HEK293 (cell line): ENCODE measurements at regions not wholly inside any gene's neighbourhood (a gene's known extent, or its start where the extent isn't known, plus 50 kb on each side); places are given as distances from the start of the nearest gene placed in this dataset.
A peak's percentile ranks its signal among the peaks of the same experiment; 100 is the strongest.

Source experiments
- BCL11A ChIP-seq: fragments of 450-650 bp; formaldehyde crosslinking; IDR thresholded peaks from 2 replicates; pipeline ENCODE4 v1.5.1; 2016; ENCODE audit warnings: low read depth, missing biosample characterization, missing genetic modification characterization
- EGR2 ChIP-seq: fragments of 450-650 bp; formaldehyde crosslinking; IDR thresholded peaks from 2 replicates; pipeline ENCODE4 v1.5.1; 2016; ENCODE audit warnings: low read depth, missing biosample characterization, missing genetic modification characterization
- GLIS2 ChIP-seq: fragments of 450-650 bp; formaldehyde crosslinking; IDR thresholded peaks from 2 replicates; pipeline ENCODE4 v1.5.1; 2016; ENCODE audit warnings: missing biosample characterization, missing genetic modification characterization
- HOXA7 ChIP-seq: sonication (generic); formaldehyde crosslinking; IDR thresholded peaks from 2 replicates; pipeline ENCODE4 v1.8.1; 2022; ENCODE audit warnings: missing genetic modification reagents, borderline replicate concordance
- MYNN ChIP-seq: fragments of 450-650 bp; formaldehyde crosslinking; IDR thresholded peaks from 2 replicates; pipeline ENCODE4 v1.5.1; 2016; ENCODE audit warnings: missing biosample characterization, missing genetic modification characterization, borderline replicate concordance
- MZF1 ChIP-seq: fragments of 450-650 bp; formaldehyde crosslinking; IDR thresholded peaks from 2 replicates; pipeline ENCODE4 v1.5.1; 2017; ENCODE audit warnings: missing biosample characterization, missing genetic modification characterization, borderline replicate concordance
- OSR2 ChIP-seq: fragments of 450-650 bp; formaldehyde crosslinking; IDR thresholded peaks from 2 replicates; pipeline ENCODE4 v1.5.1; 2016; ENCODE audit warnings: missing biosample characterization, missing genetic modification characterization
- REPIN1 ChIP-seq: fragments of 450-650 bp; formaldehyde crosslinking; IDR thresholded peaks from 2 replicates; pipeline ENCODE4 v1.5.1; 2017; ENCODE audit warnings: missing biosample characterization, missing genetic modification characterization, low read depth
- SP2 ChIP-seq: fragments of 450-650 bp; formaldehyde crosslinking; IDR thresholded peaks from 2 replicates; pipeline ENCODE4 v1.5.1; 2016; ENCODE audit warnings: missing biosample characterization, missing genetic modification characterization
- ZBTB1 ChIP-seq: fragments of 450-650 bp; formaldehyde crosslinking; IDR thresholded peaks from 2 replicates; pipeline ENCODE4 v1.5.1; 2016; ENCODE audit warnings: missing biosample characterization, missing genetic modification characterization
- ZBTB20 ChIP-seq: fragments of 450-650 bp; formaldehyde crosslinking; IDR thresholded peaks from 2 replicates; pipeline ENCODE4 v1.5.1; 2016; ENCODE audit warnings: missing biosample characterization, missing genetic modification characterization
- ZBTB7A ChIP-seq: fragments of 450-650 bp; formaldehyde crosslinking; IDR thresholded peaks from 2 replicates; pipeline ENCODE4 v1.5.1; 2016; ENCODE audit warnings: low read depth, missing biosample characterization, missing genetic modification characterization
- ZNF184 ChIP-seq: fragments of 450-650 bp; IDR thresholded peaks from 2 replicates; pipeline ENCODE4 v1.5.1; 2018; ENCODE audit warnings: missing biosample characterization, mild to moderate bottlenecking, missing genetic modification characterization
- ZNF214 ChIP-seq: fragments of 450-650 bp; formaldehyde crosslinking; IDR thresholded peaks from 2 replicates; pipeline ENCODE4 v1.5.1; 2017; ENCODE audit warnings: missing biosample characterization, mild to moderate bottlenecking, missing genetic modification characterization, borderline replicate concordance
- ZNF248 ChIP-seq: fragments of 450-650 bp; formaldehyde crosslinking; IDR thresholded peaks from 2 replicates; pipeline ENCODE4 v1.5.1; 2017; ENCODE audit warnings: missing biosample characterization, missing genetic modification characterization
- ZNF274 ChIP-seq, 2 experiments: fragments of 200-500 bp in 1 of 2; fragments of 450-650 bp in 1 of 2; sonication (Bioruptor generic) in 1 of 2; formaldehyde crosslinking in 1 of 2; IDR thresholded peaks; 2 replicates each; pipeline versions ENCODE4 v1.5.1 to v1.6.1; 2014 to 2016; ENCODE audit warnings: borderline replicate concordance in 1 of 2, inconsistent platforms in 1 of 2, low read length in 1 of 2, missing biosample characterization in 1 of 2, missing genetic modification characterization in 1 of 2
- ZNF394 ChIP-seq: fragments of 450-650 bp; formaldehyde crosslinking; IDR thresholded peaks from 2 replicates; pipeline ENCODE4 v1.5.1; 2016; ENCODE audit warnings: missing biosample characterization, missing genetic modification characterization, mild to moderate bottlenecking, moderate library complexity, borderline replicate concordance
- ZNF48 ChIP-seq: fragments of 450-650 bp; formaldehyde crosslinking; IDR thresholded peaks from 2 replicates; pipeline ENCODE4 v1.5.1; 2016; ENCODE audit warnings: missing biosample characterization, missing genetic modification characterization
- ZNF501 ChIP-seq: fragments of 450-650 bp; formaldehyde crosslinking; IDR thresholded peaks from 2 replicates; pipeline ENCODE4 v1.5.1; 2016; ENCODE audit warnings: missing biosample characterization, missing genetic modification characterization
- ZNF548 ChIP-seq: fragments of 450-650 bp; formaldehyde crosslinking; IDR thresholded peaks from 2 replicates; pipeline ENCODE4 v1.5.1; 2016; ENCODE audit warnings: missing biosample characterization, missing genetic modification characterization
- ZNF571 ChIP-seq: fragments of 450-650 bp; formaldehyde crosslinking; IDR thresholded peaks from 2 replicates; pipeline ENCODE4 v1.5.0; 2017; ENCODE audit warnings: missing biosample characterization, missing genetic modification characterization
- ZNF621 ChIP-seq: fragments of 450-650 bp; formaldehyde crosslinking; IDR thresholded peaks from 2 replicates; pipeline ENCODE4 v1.5.1; 2017; ENCODE audit warnings: missing biosample characterization, missing genetic modification characterization
- ZNF76 ChIP-seq: fragments of 450-650 bp; formaldehyde crosslinking; IDR thresholded peaks from 2 replicates; pipeline ENCODE4; 2016; ENCODE audit warnings: low read depth, missing biosample characterization, missing genetic modification characterization, borderline replicate concordance
- ZNF830 ChIP-seq: fragments of 450-650 bp; IDR thresholded peaks from 2 replicates; pipeline ENCODE4 v1.5.0; 2018; ENCODE audit warnings: missing biosample characterization, missing genetic modification characterization, low read depth, mild to moderate bottlenecking, moderate library complexity
- TF ChIP-seq, protein P1 (sequence below): fragments of 450-650 bp; formaldehyde crosslinking; IDR thresholded peaks from 2 replicates; pipeline ENCODE4 v1.5.1; 2016; ENCODE audit warnings: missing biosample characterization, missing genetic modification characterization
- TF ChIP-seq, protein P2 (sequence below): fragments of 450-650 bp; formaldehyde crosslinking; IDR thresholded peaks from 2 replicates; pipeline ENCODE4 v1.5.1; 2017; ENCODE audit warnings: missing biosample characterization, missing genetic modification characterization
- TF ChIP-seq, protein P3 (sequence below): fragments of 450-650 bp; formaldehyde crosslinking; IDR thresholded peaks from 2 replicates; pipeline ENCODE4 v1.5.1; 2017; ENCODE audit warnings: missing biosample characterization, missing genetic modification characterization
- TF ChIP-seq, protein P4 (sequence below): fragments of 450-650 bp; formaldehyde crosslinking; IDR thresholded peaks from 2 replicates; pipeline ENCODE4 v1.5.1; 2016; ENCODE audit warnings: missing biosample characterization, missing genetic modification characterization

DNA sequence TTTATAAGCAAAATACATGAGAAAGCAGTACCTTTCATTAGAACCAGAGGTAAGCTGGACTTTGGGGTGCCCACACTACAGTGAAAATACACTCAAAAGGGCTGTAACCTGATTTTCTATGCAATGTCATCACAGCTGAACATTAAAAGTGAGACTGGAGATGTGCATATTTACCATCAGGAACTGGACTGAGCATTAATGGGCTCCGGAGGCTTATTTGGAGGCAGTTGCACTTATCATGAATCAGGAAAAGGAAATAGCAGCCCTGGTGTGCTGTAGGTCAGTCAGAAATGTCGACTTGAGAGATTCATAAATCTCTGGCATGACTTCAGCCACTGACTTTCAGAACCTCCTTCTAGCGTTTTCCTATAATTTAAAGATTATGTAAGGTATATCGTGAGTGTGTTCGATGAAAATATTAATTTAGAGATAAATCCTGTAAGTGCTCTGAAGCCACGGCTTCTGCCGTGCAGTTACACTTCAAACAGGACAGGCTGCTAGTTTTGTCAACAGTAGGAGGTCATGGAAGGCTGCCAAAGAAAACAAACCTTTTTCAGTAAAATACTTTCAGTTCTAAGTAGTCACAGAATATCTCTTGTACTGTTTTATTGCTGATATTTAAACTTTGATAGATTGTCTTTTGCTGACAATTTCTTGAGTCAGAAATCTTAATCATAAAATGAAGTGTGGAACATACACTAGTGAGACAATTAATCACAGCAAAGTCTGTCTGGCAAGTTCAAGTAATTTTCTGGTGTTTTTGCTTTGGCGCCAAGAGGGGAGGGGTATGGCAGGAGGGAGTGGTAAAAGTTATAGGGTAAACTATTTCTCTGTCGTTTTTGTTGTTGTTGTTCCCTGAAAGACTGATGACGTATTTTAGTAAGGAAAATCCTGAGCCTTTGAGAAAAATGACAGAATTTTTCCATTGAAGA lies 939.7 kb downstream of the NR2F1-AS1 start (continued):
- TF ChIP-seq ZNF548 (tag by site-specific recombination) = no peak
- TF ChIP-seq SP2 (tag by site-specific recombination) = no peak
- no peak for TF ChIP-seq ZNF184 (tag by site-specific recombination)
- TF ChIP-seq BCL11A (tag by site-specific recombination) = peak; percentile 62; the same call in 1 of the 2 replicates
- no peak for TF ChIP-seq EGR2
- TF ChIP-seq HOXA7 = no peak
- no peak for TF ChIP-seq ZNF274 (IDR thresholded peaks at IDR 0.05; ENCODE audit: low read length)
- no peak for TF ChIP-seq ZNF274 (tag by site-specific recombination; IDR thresholded peaks at IDR 0.05; ENCODE audit: borderline replicate concordance)
- no peak for TF ChIP-seq ZNF571 (tag by site-specific recombination)
- peak; percentile 59; the same call in 1 of the 2 replicates for TF ChIP-seq ZNF501
- peak; percentile 12; the same call in 1 of the 2 replicates for TF ChIP-seq MZF1
- TF ChIP-seq, protein P1, sequence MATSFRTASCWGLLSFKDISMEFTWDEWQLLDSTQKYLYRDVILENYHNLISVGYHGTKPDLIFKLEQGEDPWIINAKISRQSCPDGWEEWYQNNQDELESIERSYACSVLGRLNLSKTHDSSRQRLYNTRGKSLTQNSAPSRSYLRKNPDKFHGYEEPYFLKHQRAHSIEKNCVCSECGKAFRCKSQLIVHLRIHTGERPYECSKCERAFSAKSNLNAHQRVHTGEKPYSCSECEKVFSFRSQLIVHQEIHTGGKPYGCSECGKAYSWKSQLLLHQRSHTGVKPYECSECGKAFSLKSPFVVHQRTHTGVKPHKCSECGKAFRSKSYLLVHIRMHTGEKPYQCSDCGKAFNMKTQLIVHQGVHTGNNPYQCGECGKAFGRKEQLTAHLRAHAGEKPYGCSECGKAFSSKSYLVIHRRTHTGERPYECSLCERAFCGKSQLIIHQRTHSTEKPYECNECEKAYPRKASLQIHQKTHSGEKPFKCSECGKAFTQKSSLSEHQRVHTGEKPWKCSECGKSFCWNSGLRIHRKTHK (tag by site-specific recombination) = no peak
- TF ChIP-seq ZNF621 (tag by site-specific recombination) = no peak
- no peak for TF ChIP-seq MYNN (tag by site-specific recombination)
- TF ChIP-seq ZBTB7A (tag by site-specific recombination) = no peak
- TF ChIP-seq, protein P2, sequence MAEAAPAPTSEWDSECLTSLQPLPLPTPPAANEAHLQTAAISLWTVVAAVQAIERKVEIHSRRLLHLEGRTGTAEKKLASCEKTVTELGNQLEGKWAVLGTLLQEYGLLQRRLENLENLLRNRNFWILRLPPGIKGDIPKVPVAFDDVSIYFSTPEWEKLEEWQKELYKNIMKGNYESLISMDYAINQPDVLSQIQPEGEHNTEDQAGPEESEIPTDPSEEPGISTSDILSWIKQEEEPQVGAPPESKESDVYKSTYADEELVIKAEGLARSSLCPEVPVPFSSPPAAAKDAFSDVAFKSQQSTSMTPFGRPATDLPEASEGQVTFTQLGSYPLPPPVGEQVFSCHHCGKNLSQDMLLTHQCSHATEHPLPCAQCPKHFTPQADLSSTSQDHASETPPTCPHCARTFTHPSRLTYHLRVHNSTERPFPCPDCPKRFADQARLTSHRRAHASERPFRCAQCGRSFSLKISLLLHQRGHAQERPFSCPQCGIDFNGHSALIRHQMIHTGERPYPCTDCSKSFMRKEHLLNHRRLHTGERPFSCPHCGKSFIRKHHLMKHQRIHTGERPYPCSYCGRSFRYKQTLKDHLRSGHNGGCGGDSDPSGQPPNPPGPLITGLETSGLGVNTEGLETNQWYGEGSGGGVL = no peak; the same call in 1 of the 2 replicates
- TF ChIP-seq, protein P3, sequence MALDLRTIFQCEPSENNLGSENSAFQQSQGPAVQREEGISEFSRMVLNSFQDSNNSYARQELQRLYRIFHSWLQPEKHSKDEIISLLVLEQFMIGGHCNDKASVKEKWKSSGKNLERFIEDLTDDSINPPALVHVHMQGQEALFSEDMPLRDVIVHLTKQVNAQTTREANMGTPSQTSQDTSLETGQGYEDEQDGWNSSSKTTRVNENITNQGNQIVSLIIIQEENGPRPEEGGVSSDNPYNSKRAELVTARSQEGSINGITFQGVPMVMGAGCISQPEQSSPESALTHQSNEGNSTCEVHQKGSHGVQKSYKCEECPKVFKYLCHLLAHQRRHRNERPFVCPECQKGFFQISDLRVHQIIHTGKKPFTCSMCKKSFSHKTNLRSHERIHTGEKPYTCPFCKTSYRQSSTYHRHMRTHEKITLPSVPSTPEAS = peak; percentile 35; the same call in 1 of the 2 replicates
- no peak for TF ChIP-seq ZNF76 (tag by site-specific recombination)
- TF ChIP-seq, protein P4, sequence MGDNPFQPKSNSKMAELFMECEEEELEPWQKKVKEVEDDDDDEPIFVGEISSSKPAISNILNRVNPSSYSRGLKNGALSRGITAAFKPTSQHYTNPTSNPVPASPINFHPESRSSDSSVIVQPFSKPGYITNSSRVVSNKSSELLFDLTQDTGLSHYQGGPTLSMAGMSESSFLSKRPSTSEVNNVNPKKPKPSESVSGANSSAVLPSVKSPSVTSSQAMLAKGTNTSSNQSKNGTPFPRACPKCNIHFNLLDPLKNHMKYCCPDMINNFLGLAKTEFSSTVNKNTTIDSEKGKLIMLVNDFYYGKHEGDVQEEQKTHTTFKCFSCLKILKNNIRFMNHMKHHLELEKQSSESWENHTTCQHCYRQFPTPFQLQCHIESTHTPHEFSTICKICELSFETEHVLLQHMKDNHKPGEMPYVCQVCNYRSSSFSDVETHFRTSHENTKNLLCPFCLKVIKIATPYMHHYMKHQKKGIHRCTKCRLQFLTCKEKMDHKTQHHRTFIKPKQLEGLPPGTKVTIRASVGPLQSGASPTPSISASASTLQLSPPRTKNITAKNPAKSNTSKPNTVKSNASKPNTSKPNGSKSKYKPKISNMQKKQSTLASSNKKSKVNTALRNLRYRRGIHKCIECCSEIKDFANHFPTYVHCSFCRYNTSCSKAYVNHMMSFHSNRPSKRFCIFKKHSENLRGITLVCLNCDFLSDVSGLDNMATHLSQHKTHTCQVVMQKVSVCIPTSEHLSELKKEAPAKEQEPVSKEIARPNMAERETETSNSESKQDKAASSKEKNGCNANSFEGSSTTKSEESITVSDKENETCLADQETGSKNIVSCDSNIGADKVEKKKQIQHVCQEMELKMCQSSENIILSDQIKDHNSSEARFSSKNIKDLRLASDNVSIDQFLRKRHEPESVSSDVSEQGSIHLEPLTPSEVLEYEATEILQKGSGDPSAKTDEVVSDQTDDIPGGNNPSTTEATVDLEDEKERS (tag by site-specific recombination) = no peak
- TF ChIP-seq ZNF248 = no peak
- TF ChIP-seq ZNF830 = no peak
- TF ChIP-seq ZNF394 (tag by site-specific recombination) = no peak
- no peak for TF ChIP-seq REPIN1 (tag by site-specific recombination)
- 0 out of 2 replicates have a peak, but pooled peaks have one; percentile 26 for TF ChIP-seq GLIS2 (tag by site-specific recombination)
- TF ChIP-seq ZBTB1 (tag by site-specific recombination) = 0 out of 2 replicates have a peak, but pooled peaks have one; percentile 6
- TF ChIP-seq ZBTB20 (tag by site-specific recombination) = no peak
- TF ChIP-seq OSR2 (tag by site-specific recombination) = peak; percentile 96
- TF ChIP-seq ZNF214 (tag by site-specific recombination) = no peak; the same call in 1 of the 2 replicates
- no peak for TF ChIP-seq ZNF48 (tag by site-specific recombination)
